Left renal pelvis (tissue), 4 donors: ENCODE measurements at regions not wholly inside any gene's neighbourhood (a gene's known extent, or its start where the extent isn't known, plus 50 kb on each side); places are given as distances from the start of the nearest gene placed in this dataset.

Source experiments
- DNase-seq, 4 donors: peaks; one replicate each; pipeline ENCODE4 v3.0.0-alpha.2; 2013; ENCODE audit warnings: low read depth in 4 of 4, low spot score in 3 of 4

- no peak for DNase-seq
Observed at GRCh38 chr6:126526996-126527606, 187.2 kb downstream of the CENPW start.

GRCh38 chr6:126529637-126530362 lies 189.9 kb downstream of the CENPW start:
- peak in 1 of 4 donors; percentile 4 for DNase-seq

- DNase-seq, result peak in 1 of 4 donors; percentile 6
Observed at GRCh38 chr6:126530775-126531174, 190.9 kb downstream of the CENPW start.

GRCh38 chr6:126531286-126531685 lies 191.4 kb downstream of the CENPW start:
- DNase-seq, result no peak

GRCh38 chr6:126531840-126532239 lies 191.9 kb downstream of the CENPW start:
- DNase-seq, result no peak

- no peak for DNase-seq
Observed at GRCh38 chr6:126534401-126534800, 194.5 kb downstream of the CENPW start.

GRCh38 chr6:126535138-126535537 lies 195.2 kb downstream of the CENPW start:
- DNase-seq, result no peak

GRCh38 chr6:126535595-126535994 lies 195.7 kb downstream of the CENPW start:
- no peak for DNase-seq

GRCh38 chr6:126537061-126537816 lies 197.3 kb downstream of the CENPW start:
- DNase-seq, result no peak

GRCh38 chr6:126539022-126539421 lies 199.1 kb downstream of the CENPW start:
- DNase-seq, result no peak

- no peak for DNase-seq
Observed at GRCh38 chr6:126540161-126540560, 200.2 kb downstream of the CENPW start.

- DNase-seq, result no peak
Observed at GRCh38 chr6:126541806-126542491, 202.0 kb downstream of the CENPW start.

GRCh38 chr6:126546541-126547120 lies 206.7 kb downstream of the CENPW start:
- DNase-seq, result no peak

- DNase-seq, result no peak
Observed at GRCh38 chr6:126548300-126548699, 208.4 kb downstream of the CENPW start.

- DNase-seq, result no peak
Observed at GRCh38 chr6:126550323-126550722, 210.4 kb downstream of the CENPW start.

- no peak for DNase-seq
Observed at GRCh38 chr6:126551832-126552231, 211.9 kb downstream of the CENPW start.

GRCh38 chr6:126553854-126554253 lies 213.9 kb downstream of the CENPW start:
- no peak for DNase-seq

GRCh38 chr6:126570507-126570906 lies 230.6 kb downstream of the CENPW start:
- no peak for DNase-seq

GRCh38 chr6:126574301-126574700 lies 234.4 kb downstream of the CENPW start:
- no peak for DNase-seq

GRCh38 chr6:126581316-126581715 lies 241.4 kb downstream of the CENPW start:
- no peak for DNase-seq
